Body of pancreas (tissue), 4 donors: ENCODE measurements at regions not wholly inside any gene's neighbourhood (a gene's known extent, or its start where the extent isn't known, plus 50 kb on each side); places are given as distances from the start of the nearest gene placed in this dataset.

ENCODE experiments used
- POLR2A ChIP-seq, 3 donors: fragments of 450-650 bp; IDR thresholded peaks; one replicate each; pipeline ENCODE4 v1.6.1; 2016; ENCODE audit warnings: antibody characterized with exemption in 3 of 3, mild to moderate bottlenecking in 2 of 3
- TF ChIP-seq, protein P1 (sequence below), 7 experiments: fragments of 450-650 bp in 4 of 7; fragments of 200-600 bp in 3 of 7; sonication (generic) in 3 of 7; IDR thresholded peaks; one replicate each; pipeline ENCODE4 v1.5.1; 2016 to 2019; ENCODE audit warnings: antibody characterized with exemption in 7 of 7

- TF ChIP-seq, protein P1, sequence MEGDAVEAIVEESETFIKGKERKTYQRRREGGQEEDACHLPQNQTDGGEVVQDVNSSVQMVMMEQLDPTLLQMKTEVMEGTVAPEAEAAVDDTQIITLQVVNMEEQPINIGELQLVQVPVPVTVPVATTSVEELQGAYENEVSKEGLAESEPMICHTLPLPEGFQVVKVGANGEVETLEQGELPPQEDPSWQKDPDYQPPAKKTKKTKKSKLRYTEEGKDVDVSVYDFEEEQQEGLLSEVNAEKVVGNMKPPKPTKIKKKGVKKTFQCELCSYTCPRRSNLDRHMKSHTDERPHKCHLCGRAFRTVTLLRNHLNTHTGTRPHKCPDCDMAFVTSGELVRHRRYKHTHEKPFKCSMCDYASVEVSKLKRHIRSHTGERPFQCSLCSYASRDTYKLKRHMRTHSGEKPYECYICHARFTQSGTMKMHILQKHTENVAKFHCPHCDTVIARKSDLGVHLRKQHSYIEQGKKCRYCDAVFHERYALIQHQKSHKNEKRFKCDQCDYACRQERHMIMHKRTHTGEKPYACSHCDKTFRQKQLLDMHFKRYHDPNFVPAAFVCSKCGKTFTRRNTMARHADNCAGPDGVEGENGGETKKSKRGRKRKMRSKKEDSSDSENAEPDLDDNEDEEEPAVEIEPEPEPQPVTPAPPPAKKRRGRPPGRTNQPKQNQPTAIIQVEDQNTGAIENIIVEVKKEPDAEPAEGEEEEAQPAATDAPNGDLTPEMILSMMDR (IDR thresholded peaks at IDR 0.05), result no peak
- no peak for TF ChIP-seq POLR2A (IDR thresholded peaks at IDR 0.05)
These were observed 186.6 kb upstream of the OTX2 start for GRCh38 chr14:56996721-56997399.
